Stimulated activated CD4-positive, alpha-beta T cell treated with anti-CD3 and anti-CD28 coated beads, TNF-alpha, amount 100 ng/mL, for 1 hour (primary cell): ENCODE measurements at regions not wholly inside any gene's neighbourhood (a gene's known extent, or its start where the extent isn't known, plus 50 kb on each side); places are given as distances from the start of the nearest gene placed in this dataset.

Experiments used
- DNase-seq, 3 donors: peaks; one replicate each; pipeline ENCODE4 v3.0.0-alpha.2; 2020; ENCODE audit warnings: low read depth in 3 of 3, low spot score in 1 of 3

DNA sequence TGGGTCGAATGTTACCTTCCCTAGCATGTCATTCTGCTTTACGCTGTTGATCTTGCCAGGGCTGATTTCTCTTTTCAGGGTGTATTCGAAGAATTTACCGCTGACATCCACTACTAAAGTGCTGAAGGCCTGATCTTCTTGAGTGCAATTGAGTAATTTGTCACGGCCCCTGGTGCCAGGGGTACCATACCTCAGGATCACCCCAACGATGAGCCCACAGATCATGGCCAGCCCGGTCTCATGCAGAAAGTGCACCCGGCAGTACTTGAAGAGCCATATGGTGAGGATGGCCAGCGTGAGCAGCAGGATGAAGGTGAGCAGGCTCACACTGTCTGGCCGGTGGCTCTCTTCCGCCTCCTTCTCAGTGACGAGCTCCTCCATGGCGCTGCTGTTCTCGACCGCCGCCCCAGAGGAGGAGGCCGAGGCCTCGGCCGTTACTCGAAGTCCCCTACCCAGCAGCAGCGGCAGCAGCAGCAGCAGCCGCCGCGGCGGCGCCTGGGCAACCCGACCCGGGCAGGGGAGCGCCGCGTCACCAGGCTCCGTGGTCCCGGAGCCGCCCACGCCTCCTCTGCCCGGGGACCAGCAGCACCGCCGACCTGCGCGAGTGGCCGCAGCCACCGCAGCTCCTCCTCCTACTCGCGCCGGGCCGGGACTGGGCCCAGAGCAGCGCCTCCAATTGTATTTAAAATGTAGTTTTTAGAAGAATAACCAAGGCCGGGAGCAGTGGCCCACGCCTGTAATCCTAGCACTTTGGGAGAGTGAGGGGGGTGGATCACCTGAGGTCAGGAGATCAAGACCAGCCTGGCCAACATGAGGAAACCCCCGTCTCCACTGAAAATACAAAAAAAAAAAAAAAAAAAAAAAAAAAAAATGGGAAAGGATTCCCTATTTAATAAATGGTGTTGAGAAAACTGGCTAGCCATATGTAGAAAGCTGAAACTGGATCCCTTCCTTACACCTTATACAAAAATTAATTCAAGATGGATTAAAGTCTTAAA lies 58.5 kb upstream of the TMPO start:
- DNase-seq = no peak

GRCh38 chr12:98464190-98464589 lies 51.2 kb upstream of the TMPO start:
- DNase-seq = no peak

DNA sequence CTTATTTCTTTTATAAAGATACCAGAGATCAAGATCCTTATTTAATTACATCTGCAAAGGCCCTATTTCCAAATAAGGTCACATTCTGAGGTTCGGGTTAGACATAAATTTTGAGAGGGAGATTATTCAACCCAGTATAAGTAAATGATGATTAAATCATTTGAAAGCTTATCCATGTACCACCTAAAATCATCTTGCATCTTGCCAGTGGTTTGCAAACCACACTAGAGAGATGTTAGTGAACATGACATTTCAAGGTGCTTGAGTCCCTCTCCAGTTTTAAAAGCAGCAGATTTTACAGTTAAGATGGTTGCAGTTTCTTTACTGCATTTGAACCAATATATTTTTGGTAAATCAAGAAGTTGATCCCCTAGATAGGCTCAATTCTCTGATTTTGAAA lies 49.9 kb upstream of the TMPO start:
- no peak for DNase-seq
